Activated naive CD8-positive, alpha-beta T cell (primary cell): ENCODE measurements at regions not wholly inside any gene's neighbourhood (a gene's known extent, or its start where the extent isn't known, plus 50 kb on each side); places are given as distances from the start of the nearest gene placed in this dataset.

Experiments used
- H3K27ac Mint-ChIP-seq: one replicate; pipeline ENCODE4 v1.8.0; 2021; ENCODE audit warnings: mixed read lengths
- H3K27me3 Mint-ChIP-seq: one replicate; pipeline ENCODE4 v1.8.0; 2021; ENCODE audit warnings: mixed read lengths
- H3K36me3 Mint-ChIP-seq: one replicate; pipeline ENCODE4 v1.8.0; 2021; ENCODE audit warnings: mixed read lengths
- H3K4me1 Mint-ChIP-seq: one replicate; pipeline ENCODE4 v1.8.0; 2021; ENCODE audit warnings: low read depth, mixed read lengths
- H3K4me3 Mint-ChIP-seq: one replicate; pipeline ENCODE4 v1.8.0; 2021; ENCODE audit warnings: mild to moderate bottlenecking, mixed read lengths
- H3K9me3 Mint-ChIP-seq: one replicate; pipeline ENCODE4 v1.8.0; 2021; ENCODE audit warnings: low read depth, mixed read lengths

DNA sequence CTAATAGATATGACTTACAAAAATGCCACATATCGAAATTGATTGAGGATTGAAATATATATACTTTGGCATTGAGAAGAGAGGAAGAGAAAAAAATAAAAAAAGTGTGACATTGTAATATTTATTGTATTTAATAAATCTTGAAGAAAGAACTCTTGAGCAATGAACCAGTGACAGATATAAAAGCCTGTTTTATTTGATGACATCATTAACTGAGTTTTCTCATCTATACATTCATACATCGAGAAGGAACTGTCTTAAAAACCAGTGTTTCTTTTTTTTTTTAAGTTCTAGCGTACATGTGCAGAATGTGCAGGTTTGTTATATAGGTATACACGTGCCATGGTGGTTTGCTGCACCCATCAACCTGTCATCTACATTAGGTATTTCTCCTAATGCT lies 368.2 kb downstream of the SNAPC1 start:
- peaks cover 26% of the 10 kb centered on the region for H3K27me3 Mint-ChIP-seq
- no peaks in the 10 kb centered on the region for H3K9me3 Mint-ChIP-seq
- H3K4me3 Mint-ChIP-seq: no peak overlapping the region
- H3K27ac Mint-ChIP-seq: no peak overlapping the region
- no peaks in the 10 kb centered on the region for H3K36me3 Mint-ChIP-seq
- H3K4me1 Mint-ChIP-seq: no peaks in the 10 kb centered on the region

DNA sequence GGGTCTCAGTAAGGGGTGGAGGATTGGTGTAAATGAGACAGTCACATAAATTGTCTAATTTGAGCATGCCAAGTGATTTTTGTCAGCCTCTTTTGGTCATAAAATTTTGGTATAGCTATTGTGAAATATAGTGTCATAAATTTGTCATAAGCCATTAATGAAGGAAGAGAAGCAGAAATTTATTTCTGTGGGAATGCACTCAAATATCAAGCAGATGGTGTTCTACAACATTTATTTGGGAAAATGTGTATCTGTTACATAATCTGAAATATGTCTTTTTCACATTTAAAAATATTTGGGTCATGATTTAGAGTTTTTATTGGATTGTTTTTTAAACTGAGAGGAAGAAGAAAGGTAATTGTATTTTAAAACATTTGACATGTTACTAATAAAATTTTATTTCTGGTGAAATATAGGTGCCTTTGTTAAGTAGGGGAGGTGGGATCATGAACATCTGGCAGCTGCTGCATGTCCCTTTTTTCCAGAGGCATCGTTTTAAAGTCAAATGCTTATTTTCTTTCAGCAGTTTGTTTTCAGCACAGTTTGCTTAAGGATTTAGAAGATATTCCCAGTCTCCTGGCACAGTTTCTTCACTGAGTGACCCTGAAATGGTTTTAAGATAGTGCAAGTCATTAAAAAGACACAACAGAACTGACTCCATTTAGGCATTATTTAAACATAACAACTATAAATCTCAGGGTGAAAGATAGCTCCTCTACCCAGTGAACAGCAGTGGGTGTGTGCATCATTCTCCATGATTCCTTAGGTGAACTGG lies 371.7 kb downstream of the SNAPC1 start:
- Mint-ChIP-seq H3K9me3 (no peaks in the 10 kb centered on the region), H3K27ac (no peak overlapping the region), H3K4me1 (no peaks in the 10 kb centered on the region), H3K36me3 (no peaks in the 10 kb centered on the region), H3K27me3 (peaks cover 31% of the 10 kb centered on the region), H3K4me3 (no peak overlapping the region)

DNA sequence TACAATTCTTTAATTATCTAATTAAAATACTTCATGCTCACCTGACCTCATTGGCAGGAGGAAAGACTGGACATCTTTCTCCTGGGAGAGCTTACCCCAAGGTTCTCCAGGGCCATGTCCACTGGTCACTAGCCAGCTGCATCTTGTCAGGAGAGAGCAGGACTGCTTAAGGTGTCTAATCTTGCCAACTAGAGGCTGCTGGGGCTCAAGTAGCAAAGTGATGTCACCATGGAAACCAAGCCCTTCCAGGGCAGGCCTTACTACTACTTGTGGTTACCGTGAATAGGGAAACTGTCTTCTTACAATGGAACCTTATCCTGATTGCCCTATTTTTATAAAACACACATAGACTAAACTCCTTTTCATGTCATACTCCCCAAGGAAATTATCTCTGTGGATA lies 376.4 kb downstream of the SNAPC1 start:
- no peaks in the 10 kb centered on the region for H3K9me3 Mint-ChIP-seq
- H3K27ac Mint-ChIP-seq: no peak overlapping the region
- H3K27me3 Mint-ChIP-seq: peaks cover 28% of the 10 kb centered on the region
- H3K4me3 Mint-ChIP-seq: no peak overlapping the region
- H3K4me1 Mint-ChIP-seq: no peaks in the 10 kb centered on the region
- H3K36me3 Mint-ChIP-seq: no peaks in the 10 kb centered on the region

GRCh38 chr14:62141139-62141538 lies 378.9 kb downstream of the SNAPC1 start:
- Mint-ChIP-seq H3K27me3 (peaks cover 24% of the 10 kb centered on the region), H3K36me3 (no peaks in the 10 kb centered on the region), H3K9me3 (no peaks in the 10 kb centered on the region), H3K4me1 (no peaks in the 10 kb centered on the region), H3K27ac (no peak overlapping the region), H3K4me3 (no peak overlapping the region)

DNA sequence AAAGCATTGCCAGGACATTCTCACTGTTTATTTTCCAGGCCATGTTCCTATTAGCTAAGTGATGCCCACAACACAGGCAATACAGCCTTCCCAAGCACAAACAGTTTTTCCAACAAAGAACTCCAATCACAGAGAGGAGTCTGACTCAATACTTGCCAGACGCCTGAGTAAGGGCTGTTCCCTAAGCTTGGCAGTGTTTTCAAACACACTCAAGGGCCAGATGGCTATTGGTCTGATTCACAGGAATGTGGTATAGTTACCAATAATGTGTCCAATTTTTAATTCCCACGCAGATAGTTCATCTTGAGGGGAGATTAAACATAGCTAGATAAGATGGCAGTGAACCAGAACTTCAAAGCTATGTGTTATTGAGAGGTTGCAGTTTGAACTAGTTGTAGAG lies 381.0 kb downstream of the SNAPC1 start:
- H3K27ac Mint-ChIP-seq: no peak overlapping the region
- H3K4me1 Mint-ChIP-seq: no peaks in the 10 kb centered on the region
- peaks cover 15% of the 10 kb centered on the region for H3K27me3 Mint-ChIP-seq
- H3K9me3 Mint-ChIP-seq: peaks cover 8% of the 10 kb centered on the region
- no peak overlapping the region for H3K4me3 Mint-ChIP-seq
- H3K36me3 Mint-ChIP-seq: no peaks in the 10 kb centered on the region

- Mint-ChIP-seq H3K4me3 (no peak overlapping the region), H3K27ac (no peak overlapping the region), H3K27me3 (peaks cover 16% of the 10 kb centered on the region), H3K36me3 (no peaks in the 10 kb centered on the region), H3K9me3 (peaks cover 13% of the 10 kb centered on the region), H3K4me1 (no peaks in the 10 kb centered on the region)
Observed at GRCh38 chr14:62144863-62145262, 382.6 kb downstream of the SNAPC1 start.

DNA sequence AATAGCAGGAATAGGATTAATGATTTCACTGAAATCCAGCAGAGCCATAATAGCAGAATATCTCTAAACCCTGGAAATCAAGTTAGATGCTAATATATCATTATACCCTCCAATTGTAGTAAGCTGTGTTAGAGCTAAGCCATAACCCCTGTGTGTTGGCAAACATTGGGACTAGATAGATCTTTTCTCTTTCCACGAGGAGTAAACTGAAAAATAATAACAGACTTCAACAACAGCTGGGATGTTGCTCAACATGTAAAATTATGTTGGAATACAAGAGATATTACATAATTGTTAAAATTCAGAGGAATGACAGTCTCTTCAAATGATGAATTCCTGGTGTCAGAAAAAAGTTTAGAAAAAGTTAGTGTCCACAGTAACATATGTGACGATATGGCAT lies 383.8 kb downstream of the SNAPC1 start:
- Mint-ChIP-seq H3K4me1 (no peaks in the 10 kb centered on the region), H3K4me3 (no peak overlapping the region), H3K9me3 (peaks cover 13% of the 10 kb centered on the region), H3K27ac (no peak overlapping the region), H3K36me3 (no peaks in the 10 kb centered on the region), H3K27me3 (peaks cover 13% of the 10 kb centered on the region)

GRCh38 chr14:62156052-62156451 lies 393.8 kb downstream of the SNAPC1 start:
- no peak overlapping the region for H3K27ac Mint-ChIP-seq
- no peak overlapping the region for H3K4me3 Mint-ChIP-seq
- H3K27me3 Mint-ChIP-seq: peaks cover 15% of the 10 kb centered on the region
- H3K9me3 Mint-ChIP-seq: no peaks in the 10 kb centered on the region
- no peaks in the 10 kb centered on the region for H3K36me3 Mint-ChIP-seq
- no peaks in the 10 kb centered on the region for H3K4me1 Mint-ChIP-seq

DNA sequence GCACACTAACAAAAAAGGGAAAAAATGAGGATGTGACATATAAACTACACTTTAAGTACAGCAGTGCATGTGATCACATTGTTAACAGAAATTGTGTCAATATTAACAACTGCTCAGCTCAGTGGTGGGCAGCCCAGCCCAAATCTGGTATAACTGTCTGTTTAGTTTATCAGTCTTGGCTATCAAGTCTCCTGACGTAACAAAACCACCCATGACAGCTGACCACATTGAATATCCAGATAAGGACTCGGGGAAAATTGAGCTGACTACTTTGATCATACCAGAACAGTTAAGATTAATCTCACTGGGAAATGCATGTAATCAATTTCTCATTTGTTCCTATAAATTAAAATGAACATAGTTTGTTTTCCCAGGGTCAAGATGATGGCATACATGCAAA lies 396.6 kb downstream of the SNAPC1 start:
- no peak overlapping the region for H3K27ac Mint-ChIP-seq

GRCh38 chr14:62159314-62159713 lies 397.1 kb downstream of the SNAPC1 start:
- no peaks in the 10 kb centered on the region for H3K9me3 Mint-ChIP-seq
- no peak overlapping the region for H3K4me3 Mint-ChIP-seq
- H3K27me3 Mint-ChIP-seq: peaks cover 17% of the 10 kb centered on the region
- no peak overlapping the region for H3K27ac Mint-ChIP-seq
- no peaks in the 10 kb centered on the region for H3K4me1 Mint-ChIP-seq
- H3K36me3 Mint-ChIP-seq: no peaks in the 10 kb centered on the region

More for the DNA sequence above, 396.6 kb downstream of the SNAPC1 start:
- no peaks in the 10 kb centered on the region for H3K4me1 Mint-ChIP-seq
- no peak overlapping the region for H3K4me3 Mint-ChIP-seq
- H3K9me3 Mint-ChIP-seq: no peaks in the 10 kb centered on the region
- no peaks in the 10 kb centered on the region for H3K36me3 Mint-ChIP-seq
- peaks cover 17% of the 10 kb centered on the region for H3K27me3 Mint-ChIP-seq

DNA sequence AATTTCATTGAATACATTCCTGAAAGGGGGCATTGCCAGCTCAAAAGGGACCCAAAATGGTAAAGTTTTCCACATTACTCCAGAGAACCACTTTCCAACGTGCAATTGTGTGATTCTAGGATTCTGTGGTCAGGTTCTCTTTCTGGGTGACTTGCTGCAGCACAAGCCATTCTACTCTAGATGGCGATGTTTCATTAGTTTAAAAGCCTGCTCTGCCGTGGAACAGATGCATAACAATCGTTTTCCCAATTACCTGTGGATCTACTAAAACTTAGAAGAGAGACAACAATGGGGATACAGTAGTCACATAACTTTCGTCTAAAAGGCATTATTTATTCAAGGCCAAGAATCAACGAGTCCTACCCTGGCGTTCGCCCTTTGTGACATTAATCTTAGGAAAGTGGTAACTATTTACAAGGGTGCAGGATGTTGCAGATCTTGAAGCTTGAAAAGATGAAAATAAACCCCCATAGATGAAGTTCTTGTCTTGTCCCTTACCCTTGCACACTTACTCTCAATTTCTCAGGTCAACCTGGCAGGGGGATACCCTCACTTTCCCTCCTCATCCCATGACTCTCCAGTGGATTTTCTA lies 400.9 kb downstream of the SNAPC1 start:
- peaks cover 11% of the 10 kb centered on the region for H3K27me3 Mint-ChIP-seq
- H3K27ac Mint-ChIP-seq: no peak overlapping the region
- no peaks in the 10 kb centered on the region for H3K9me3 Mint-ChIP-seq
- no peaks in the 10 kb centered on the region for H3K4me1 Mint-ChIP-seq
- H3K4me3 Mint-ChIP-seq: no peak overlapping the region
- no peaks in the 10 kb centered on the region for H3K36me3 Mint-ChIP-seq

GRCh38 chr14:62168564-62169155 lies 406.4 kb downstream of the SNAPC1 start:
- H3K27ac Mint-ChIP-seq: no peak overlapping the region

GRCh38 chr14:62179367-62180018 lies 417.3 kb downstream of the SNAPC1 start:
- H3K27me3 Mint-ChIP-seq: peaks cover 12% of the 10 kb centered on the region
- H3K27ac Mint-ChIP-seq: no peak overlapping the region
- no peaks in the 10 kb centered on the region for H3K4me1 Mint-ChIP-seq

More at GRCh38 chr14:62168564-62169155, 406.4 kb downstream of the SNAPC1 start:
- no peak overlapping the region for H3K4me3 Mint-ChIP-seq
- no peaks in the 10 kb centered on the region for H3K9me3 Mint-ChIP-seq
- H3K27me3 Mint-ChIP-seq: peaks cover 4% of the 10 kb centered on the region
- H3K36me3 Mint-ChIP-seq: no peaks in the 10 kb centered on the region
- no peaks in the 10 kb centered on the region for H3K4me1 Mint-ChIP-seq

DNA sequence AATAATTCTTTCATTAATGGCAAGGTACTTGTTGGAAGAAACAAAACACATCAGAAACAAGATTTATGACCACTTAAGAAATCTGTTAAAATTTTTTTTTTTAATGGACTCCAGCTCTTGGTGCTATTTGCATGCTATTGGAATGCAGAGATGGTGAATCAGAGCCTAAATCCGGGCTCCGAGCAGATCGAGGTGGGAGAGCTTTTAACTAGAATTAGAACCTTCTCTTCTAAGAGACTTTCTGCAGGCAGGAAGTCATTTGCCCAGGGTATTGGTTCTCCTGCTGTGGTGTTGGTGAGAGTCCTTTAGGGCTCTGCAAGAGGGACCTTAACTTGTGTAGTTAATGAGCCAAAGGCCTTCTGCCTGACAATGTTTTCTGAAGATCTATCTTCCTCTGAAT lies 419.4 kb downstream of the SNAPC1 start:
- Mint-ChIP-seq H3K27me3 (peaks cover 5% of the 10 kb centered on the region), H3K4me3 (no peak overlapping the region), H3K4me1 (no peaks in the 10 kb centered on the region), H3K9me3 (no peaks in the 10 kb centered on the region), H3K27ac (no peak overlapping the region), H3K36me3 (no peaks in the 10 kb centered on the region)

More at GRCh38 chr14:62179367-62180018, 417.3 kb downstream of the SNAPC1 start:
- Mint-ChIP-seq H3K36me3 (no peaks in the 10 kb centered on the region), H3K9me3 (no peaks in the 10 kb centered on the region), H3K4me3 (no peak overlapping the region)

GRCh38 chr14:62185078-62185477 lies 422.9 kb downstream of the SNAPC1 start:
- Mint-ChIP-seq H3K4me1 (no peaks in the 10 kb centered on the region), H3K36me3 (no peaks in the 10 kb centered on the region), H3K4me3 (no peak overlapping the region), H3K27me3 (peaks cover 7% of the 10 kb centered on the region), H3K9me3 (no peaks in the 10 kb centered on the region), H3K27ac (no peak overlapping the region)
